ENCODE measurements at regions not wholly inside any gene's neighbourhood (a gene's known extent, or its start where the extent isn't known, plus 50 kb on each side); places are given as distances from the start of the nearest gene placed in this dataset.

DNA sequence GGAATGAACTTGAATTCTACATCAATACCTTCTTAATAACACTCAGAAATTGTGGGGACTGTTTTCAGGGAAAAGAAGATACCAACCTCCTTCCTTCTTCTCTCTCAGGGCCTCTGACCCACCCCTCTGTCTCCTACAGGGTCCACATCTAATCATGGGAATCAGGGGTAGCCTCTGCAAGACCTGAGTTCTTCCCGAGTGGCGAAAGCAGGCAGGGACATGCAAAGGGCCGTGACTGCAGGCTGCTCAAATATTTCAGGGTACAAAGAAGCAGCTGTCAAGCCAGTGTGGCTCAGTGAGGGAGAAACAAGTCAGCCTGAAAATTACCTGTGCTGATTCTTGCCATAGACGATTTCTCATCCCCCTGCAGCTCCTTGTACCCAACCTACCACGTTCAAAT is 123.1 kb upstream of the PARP11 start:
- H3K9me3 ChIP-seq, result no peaks in the 10 kb centered on the region
- DNase-seq, result no peak
- TF ChIP-seq CTCF (IDR thresholded peaks at IDR 0.05), result no peak
- no peak for TF ChIP-seq POLR2A (IDR thresholded peaks at IDR 0.05)
- H3K36me3 ChIP-seq, result no peaks in the 10 kb centered on the region
- intact Hi-C loops (cut with DNase I), result loop anchor here (5.0 kb wide), 1 partner anchor 281 kb away; no protein-coding TSS in a partner anchor
- peaks cover 0 to 33% (median 0%) of the 10 kb centered on the region in 4 donors for H3K27me3 ChIP-seq
- no peak overlapping the region for H3K4me3 ChIP-seq
- H3K4me1 ChIP-seq, result peaks cover 0 to 8% (median 5%) of the 10 kb centered on the region in 3 donors
- H3K27ac ChIP-seq, result no peak overlapping the region
- 24 to 40% methylated on average over 2 to 3 of the region's 5 CpGs for WGBS, 2 donors

DNA sequence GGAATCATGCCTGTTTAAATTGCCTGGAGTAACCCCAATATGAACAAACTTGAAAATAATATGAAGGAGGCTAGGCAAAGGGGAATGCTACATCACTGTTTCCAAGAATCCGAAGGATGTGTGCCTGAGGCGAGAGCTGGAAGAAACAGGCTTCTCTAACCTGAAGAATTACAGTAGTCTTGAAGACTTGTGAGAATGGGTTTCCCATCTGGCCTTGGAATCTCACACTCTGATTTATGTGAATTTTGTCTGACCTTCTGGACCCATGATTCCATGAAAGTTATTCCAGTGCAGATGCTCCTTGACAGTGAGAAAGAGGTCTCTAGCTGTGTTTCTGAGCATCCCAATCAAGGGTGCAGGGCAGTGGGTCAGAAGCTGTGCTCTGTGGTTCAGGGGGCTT is 122.1 kb upstream of the PARP11 start:
- WGBS, 2 donors, result 82 to 100% methylated on average over 2 of the region's 2 CpGs
- H3K27ac ChIP-seq, result no peak overlapping the region
- H3K4me3 ChIP-seq, result no peak overlapping the region
- peaks cover 0 to 37% (median 0%) of the 10 kb centered on the region in 4 donors for H3K27me3 ChIP-seq
- no peak for TF ChIP-seq CTCF (IDR thresholded peaks at IDR 0.05)
- no peak for TF ChIP-seq POLR2A (IDR thresholded peaks at IDR 0.05)
- no peaks in the 10 kb centered on the region for H3K36me3 ChIP-seq
- H3K4me1 ChIP-seq, result peaks cover 0 to 8% (median 5%) of the 10 kb centered on the region in 3 donors
- DNase-seq, result no peak
- H3K9me3 ChIP-seq, result no peaks in the 10 kb centered on the region
- intact Hi-C loops (cut with DNase I), result loop anchor here (5.0 kb wide), 1 partner anchor 282 kb away; no protein-coding TSS in a partner anchor

GRCh38 chr12:3994500-3994899 is 121.3 kb upstream of the PARP11 start:
- Histone ChIP-seq H3K4me1 (peaks cover 0 to 8% (median 5%) of the 10 kb centered on the region in 3 donors), H3K27me3 (peaks cover 0 to 43% (median 0%) of the 10 kb centered on the region in 4 donors), H3K9me3 (no peaks in the 10 kb centered on the region), H3K36me3 (no peaks in the 10 kb centered on the region), H3K4me3 (no peak overlapping the region), H3K27ac (no peak overlapping the region)
- WGBS, 2 donors, result 74 to 77% methylated on average over 3 of the region's 3 CpGs
- DNase-seq, result no peak
- TF ChIP-seq POLR2A (IDR thresholded peaks at IDR 0.05), result no peak
- no peak for TF ChIP-seq CTCF (IDR thresholded peaks at IDR 0.05)
- intact Hi-C loops (cut with DNase I), result loop anchor here (5.0 kb wide), 1 partner anchor 48 kb away; no protein-coding TSS in a partner anchor

DNA sequence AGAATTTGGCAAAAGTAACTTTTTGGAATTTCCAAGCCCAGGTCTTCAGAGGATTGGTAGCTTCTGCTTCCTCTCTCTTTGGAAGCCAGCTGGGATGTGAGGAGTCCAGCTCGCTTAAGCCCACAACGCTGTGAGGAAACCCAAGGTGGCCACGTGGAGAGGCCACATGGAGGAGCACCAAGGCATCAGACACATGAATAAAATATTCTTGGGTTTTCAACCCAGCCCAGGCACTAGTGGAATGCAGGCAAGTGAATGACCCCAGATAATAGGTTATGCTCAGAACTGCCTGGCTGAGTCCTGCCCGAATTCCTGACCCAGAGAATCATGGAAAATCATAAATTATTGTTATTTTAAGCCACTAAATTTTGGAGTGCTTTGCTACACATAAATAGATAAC is 119.7 kb upstream of the PARP11 start:
- 56 to 78% methylated on average over 4 of the region's 4 CpGs for WGBS, 2 donors
- Histone ChIP-seq H3K36me3 (no peaks in the 10 kb centered on the region), H3K27ac (no peak overlapping the region), H3K9me3 (no peaks in the 10 kb centered on the region), H3K4me1 (peaks cover 0 to 8% (median 5%) of the 10 kb centered on the region in 3 donors), H3K4me3 (no peak overlapping the region), H3K27me3 (peaks cover 0 to 51% (median 0%) of the 10 kb centered on the region in 4 donors)
- no peak for DNase-seq
- no peak for TF ChIP-seq CTCF (IDR thresholded peaks at IDR 0.05)
- no peak for TF ChIP-seq POLR2A (IDR thresholded peaks at IDR 0.05)
- intact Hi-C loops (cut with DNase I), result loop anchor here (5.0 kb wide), 1 partner anchor 49 kb away; no protein-coding TSS in a partner anchor

GRCh38 chr12:3991798-3992580 is 118.8 kb upstream of the PARP11 start:
- TF ChIP-seq POLR2A (IDR thresholded peaks at IDR 0.05) (no peak), CTCF (IDR thresholded peaks at IDR 0.05) (no peak)
- H3K4me3 ChIP-seq, result no peak overlapping the region
- H3K9me3 ChIP-seq, result no peaks in the 10 kb centered on the region
- 75 to 84% methylated on average over 11 of the region's 11 CpGs for WGBS, 2 donors
- no peaks in the 10 kb centered on the region for H3K36me3 ChIP-seq
- no peak overlapping the region for H3K27ac ChIP-seq
- peaks cover 0 to 8% (median 5%) of the 10 kb centered on the region in 3 donors for H3K4me1 ChIP-seq
- H3K27me3 ChIP-seq, result peaks cover 0 to 57% (median 0%) of the 10 kb centered on the region in 4 donors
- intact Hi-C loops (cut with DNase I), result loop anchor here (5.0 kb wide), 1 partner anchor 50 kb away; no protein-coding TSS in a partner anchor
- DNase-seq, result no peak
